NCI-H2107 treated with DMSO at 0.1 percent for 48 hours (cell line): ENCODE measurements at regions not wholly inside any gene's neighbourhood (a gene's known extent, or its start where the extent isn't known, plus 50 kb on each side); places are given as distances from the start of the nearest gene placed in this dataset.

Experiments
- DNase-seq: peaks from one replicate; lab custom pipeline; 2025; ENCODE audit not compliant: unreplicated experiment; lab: John Stamatoyannopoulos, UW

DNA sequence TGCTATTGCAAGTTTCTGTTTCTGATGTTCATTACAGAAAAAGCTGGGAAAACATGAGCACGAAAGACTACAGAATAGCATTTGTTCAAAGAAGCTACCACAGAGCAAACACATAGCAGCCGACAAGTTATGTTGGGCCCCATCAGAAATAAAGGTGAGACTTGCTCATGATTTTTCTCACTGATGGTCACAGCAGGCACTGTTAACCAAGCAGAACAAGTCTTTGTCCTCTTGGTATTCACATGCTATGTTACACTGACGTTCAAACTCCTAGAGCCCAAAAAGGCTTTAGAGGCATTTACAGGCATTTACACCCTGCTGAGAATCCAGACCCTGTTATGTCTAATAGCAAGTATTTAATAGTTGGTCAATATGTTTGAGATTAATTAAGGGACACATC is 235.0 kb upstream of the HNMT start:
- no peak for DNase-seq

GRCh38 chr2:137737559-137737958 is 226.7 kb upstream of the HNMT start:
- DNase-seq, result no peak

GRCh38 chr2:137741784-137742362 is 222.4 kb upstream of the HNMT start:
- DNase-seq, result no peak

GRCh38 chr2:137747509-137747908 is 216.8 kb upstream of the HNMT start:
- DNase-seq, result no peak

- DNase-seq, result no peak
These were observed 215.7 kb upstream of the HNMT start for GRCh38 chr2:137748533-137748932.

DNA sequence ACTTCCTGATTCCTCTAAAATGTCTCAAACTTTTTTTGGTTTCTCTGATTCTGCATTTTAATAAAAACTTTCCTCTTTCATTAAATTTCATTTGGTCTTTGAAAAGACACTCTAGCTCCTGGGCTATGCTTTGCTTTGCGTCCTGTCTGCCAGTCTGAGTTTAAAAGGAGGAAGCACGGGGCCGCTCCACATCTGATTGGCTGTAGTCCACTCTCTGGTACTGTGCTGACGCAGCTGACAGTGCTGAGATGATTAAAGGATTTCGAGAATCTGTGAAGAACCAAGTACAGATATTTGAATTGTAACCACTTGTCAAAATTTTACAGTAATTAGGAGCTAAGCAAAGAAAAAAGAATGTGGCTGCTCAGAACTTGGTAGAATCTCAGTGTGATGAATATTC is 199.6 kb upstream of the HNMT start:
- DNase-seq, result no peak

DNA sequence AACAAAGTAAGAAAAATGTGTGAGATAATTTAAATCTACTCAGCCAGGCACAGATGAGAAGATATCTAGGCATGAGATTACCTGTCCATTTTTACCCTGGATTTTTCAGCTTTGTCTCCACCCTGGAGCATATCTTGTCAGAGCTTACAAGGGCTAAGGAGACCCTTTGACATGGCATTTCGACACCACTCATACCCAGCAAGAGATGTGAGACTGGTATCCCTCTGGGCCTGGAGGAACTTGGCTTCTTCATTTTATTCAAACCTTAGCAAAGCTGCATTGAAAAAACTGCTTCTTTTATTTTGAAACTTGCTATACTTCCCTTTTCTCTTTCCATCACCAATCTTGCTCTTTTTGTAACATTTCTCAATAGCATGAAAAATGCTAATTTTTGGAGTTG is 194.9 kb upstream of the HNMT start:
- DNase-seq, result no peak

- no peak for DNase-seq
These were observed 194.1 kb upstream of the HNMT start for GRCh38 chr2:137770166-137770565.

DNA sequence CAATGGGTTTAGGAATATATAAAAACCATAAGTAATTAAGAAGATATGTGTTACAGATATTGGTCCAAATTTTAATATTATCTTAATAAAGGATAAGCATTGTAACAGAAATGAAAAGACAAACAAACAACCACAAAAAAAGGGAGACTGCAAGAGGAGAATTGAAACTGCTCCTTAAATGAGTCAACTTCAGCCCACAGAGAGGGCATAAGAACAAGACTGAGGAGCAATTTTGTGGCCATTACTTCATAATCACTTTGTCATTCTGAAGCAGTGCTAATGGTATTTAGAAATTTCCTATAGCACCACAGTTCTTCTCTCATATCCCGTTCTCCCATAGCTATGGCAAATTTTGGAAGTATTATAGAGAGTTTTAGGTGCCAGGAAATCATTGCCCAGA is 193.2 kb upstream of the HNMT start:
- DNase-seq, result no peak

DNA sequence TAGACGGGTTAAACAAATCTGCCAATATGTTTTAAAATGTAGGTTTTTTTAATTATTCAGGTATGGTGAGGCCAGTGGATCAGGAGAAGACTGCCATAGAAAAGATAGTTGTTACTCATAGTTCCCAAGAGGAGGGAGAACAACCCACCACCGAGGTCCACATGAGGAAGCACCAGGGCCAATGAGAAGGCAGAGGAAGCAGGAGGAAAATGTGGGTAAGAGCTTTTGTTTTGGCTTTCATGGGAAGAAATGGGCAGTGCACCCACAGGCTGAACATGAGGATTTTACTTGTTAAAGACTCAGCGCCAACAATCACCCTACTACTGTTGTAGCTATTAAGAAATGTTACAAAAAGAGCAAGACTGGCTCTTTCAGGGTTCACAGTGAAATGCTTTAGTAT is 191.8 kb upstream of the HNMT start:
- no peak for DNase-seq

DNA sequence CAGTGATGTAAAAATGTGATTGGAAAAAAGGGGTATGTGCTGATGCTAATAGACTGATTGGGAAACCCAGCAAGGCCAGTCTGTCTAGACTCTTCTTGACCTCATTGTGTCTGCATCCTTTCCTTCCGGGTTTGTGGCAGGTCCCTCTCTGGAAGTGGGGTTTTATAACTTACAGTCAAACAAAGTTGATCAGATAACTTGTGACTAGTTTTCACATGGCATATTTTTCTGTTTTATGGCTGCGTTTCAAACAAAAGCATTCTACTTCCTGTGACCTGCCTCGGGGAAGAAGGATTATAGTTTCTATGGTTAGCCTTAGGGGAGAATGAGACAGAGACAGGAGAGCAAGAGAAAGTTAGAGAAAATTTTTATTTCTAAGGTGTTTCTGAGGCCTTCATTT is 188.7 kb upstream of the HNMT start:
- no peak for DNase-seq

GRCh38 chr2:137776697-137777096 is 187.6 kb upstream of the HNMT start:
- DNase-seq, result no peak

- DNase-seq, result no peak
These were observed 166.6 kb upstream of the HNMT start for GRCh38 chr2:137797641-137798040.

DNA sequence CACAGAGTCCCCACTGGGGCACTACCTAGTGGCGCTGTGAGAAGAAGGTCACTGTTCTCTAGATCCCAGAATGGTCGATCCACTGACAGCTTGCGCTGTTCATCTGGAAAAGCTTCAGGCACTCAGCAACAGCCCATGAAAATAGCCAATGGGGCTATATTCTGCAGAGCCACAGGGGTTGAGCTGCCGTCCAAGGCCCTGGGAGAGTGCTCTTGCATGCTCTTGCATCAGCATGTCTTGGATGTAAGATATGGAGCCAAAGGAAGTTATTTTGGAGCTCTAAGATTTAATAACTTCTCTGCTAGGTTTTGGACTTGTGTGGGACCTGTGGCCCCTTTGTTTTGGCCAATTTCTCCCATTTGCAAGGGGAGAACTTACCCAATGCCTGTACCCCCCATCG is 164.7 kb upstream of the HNMT start:
- DNase-seq, result no peak

DNA sequence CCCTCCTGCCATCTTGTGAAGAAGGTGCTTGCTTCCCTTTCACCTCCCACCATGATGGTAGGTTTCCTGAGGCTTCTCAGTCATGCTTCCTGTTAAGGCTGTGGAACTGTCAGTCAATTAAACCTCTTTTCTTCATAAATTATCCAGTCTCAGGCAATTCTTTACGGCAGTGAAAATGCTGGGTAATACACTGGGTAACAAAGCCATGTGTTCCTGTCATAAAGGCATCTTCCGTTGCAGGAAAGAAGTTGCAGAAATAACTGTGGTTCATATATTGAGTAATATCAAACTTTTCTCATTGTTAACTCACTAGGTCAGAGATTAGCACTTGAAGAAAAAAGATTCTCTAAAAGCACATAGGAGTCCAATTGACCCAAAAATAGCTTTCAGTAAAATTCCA is 163.9 kb upstream of the HNMT start:
- no peak for DNase-seq

DNA sequence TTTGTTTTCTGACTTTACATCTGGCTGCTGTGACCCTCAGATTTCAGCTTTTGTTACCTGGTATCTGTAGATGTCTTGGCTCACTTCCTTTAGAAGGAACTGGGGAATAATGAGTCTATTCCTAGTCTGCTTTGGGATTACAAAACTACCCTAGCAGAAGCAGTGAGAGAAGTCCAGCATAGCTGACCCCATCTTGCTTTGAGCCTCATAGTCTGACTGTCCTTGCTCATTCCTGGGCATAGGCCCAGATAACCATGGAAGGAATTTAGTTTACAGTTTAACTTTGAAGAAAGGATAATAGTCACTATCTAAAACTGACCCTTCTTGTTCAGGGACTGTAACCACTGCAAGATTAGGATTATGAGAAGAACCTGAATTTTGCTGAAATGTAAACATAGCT is 163.0 kb upstream of the HNMT start:
- DNase-seq, result no peak

- DNase-seq, result no peak
These were observed 162.2 kb upstream of the HNMT start for GRCh38 chr2:137802038-137802437.

DNA sequence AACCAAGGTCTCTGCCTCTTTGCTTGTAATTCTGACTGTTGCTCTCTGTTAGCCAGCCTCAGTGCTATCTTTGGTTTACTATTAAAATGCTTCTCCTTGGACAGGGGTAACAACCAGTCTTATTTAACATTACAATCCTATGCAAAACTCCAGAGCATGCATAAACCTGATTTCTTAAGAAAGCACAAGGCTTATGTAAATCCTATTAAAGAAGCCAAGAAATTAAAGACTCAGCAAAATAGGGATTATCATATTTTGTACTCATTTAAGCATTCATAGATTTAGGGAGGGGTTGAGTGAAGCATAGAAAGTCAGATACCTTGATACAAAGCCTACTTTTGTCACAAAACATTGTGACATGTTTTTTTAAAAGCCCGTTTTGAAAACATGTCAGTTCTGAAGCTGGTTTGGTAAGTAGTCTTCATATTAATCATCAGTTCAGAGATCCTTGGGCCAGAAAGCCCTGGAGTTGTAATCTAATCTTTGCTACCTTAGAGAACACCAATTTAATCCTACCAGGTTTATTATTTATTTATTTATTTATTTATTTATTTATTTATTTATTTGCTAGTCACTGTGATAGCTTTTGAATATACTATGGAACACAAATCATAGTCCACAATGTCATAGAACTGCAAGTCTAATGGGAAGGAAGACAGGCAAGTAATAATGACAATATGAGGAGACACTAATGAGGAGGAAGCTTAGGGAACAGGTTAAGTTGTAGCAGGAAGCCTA is 158.0 kb upstream of the HNMT start:
- no peak for DNase-seq

DNA sequence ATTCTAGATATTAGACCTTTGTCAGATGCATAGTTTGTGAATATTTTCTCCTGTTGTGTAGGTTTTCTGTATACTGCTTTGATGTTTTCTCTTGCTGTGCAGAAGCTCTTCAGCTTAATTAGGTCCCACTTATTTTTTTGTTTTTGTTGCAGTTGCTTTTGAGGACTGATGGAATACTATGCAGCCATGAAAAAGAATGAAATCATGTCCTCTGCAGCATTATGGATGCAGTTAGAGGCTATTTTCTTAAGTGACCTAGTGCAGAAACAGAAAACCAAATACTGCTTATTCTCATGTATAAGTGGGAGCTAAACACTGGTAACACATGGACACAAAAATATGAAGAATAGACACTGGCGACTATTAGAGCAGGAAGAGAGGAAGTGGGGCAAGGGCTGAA is 155.0 kb upstream of the HNMT start:
- DNase-seq, result no peak

- DNase-seq, result no peak
These were observed 154.4 kb upstream of the HNMT start for GRCh38 chr2:137809837-137810236.

- DNase-seq, result no peak
These were observed 151.8 kb upstream of the HNMT start for GRCh38 chr2:137812517-137812916.

DNA sequence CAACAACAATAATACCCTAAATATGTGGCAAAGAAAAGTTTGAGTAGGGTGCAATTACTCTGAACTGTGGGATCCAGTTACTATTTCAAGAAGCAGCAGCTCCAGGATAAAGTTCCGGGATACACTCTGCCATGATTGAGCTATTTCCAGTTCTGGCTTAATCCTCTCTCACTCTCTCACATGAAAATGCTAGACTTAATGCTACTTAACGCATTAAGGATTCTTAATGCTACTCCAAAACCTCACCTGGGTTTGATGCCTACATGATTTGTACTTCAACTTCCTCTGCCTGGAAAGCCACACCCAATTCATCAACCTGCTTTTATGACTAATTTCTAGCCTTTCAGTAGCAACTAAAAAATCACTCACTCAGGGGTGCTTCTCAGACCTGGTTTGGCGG is 151.1 kb upstream of the HNMT start:
- no peak for DNase-seq

DNA sequence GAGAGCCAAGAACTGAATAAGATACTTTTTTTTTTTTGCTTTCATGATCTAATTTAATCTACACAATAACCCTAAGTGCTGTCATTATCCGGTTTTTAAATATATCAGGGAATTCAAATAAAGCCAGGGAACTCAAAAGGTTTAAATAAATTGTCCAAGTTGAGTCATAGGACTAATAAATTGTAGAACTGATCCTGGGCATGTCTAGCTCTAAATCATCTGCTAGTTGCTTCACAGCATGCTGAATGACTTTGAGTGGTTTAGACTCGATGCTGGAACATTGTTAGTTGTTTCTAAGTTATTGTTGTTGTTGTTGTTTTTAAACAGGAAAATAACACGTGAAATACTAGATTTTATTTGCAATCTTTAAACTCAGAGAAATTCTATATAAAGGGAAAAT is 147.2 kb upstream of the HNMT start:
- no peak for DNase-seq
